GM21381 (cell line): ENCODE measurements at regions not wholly inside any gene's neighbourhood (a gene's known extent, or its start where the extent isn't known, plus 50 kb on each side); places are given as distances from the start of the nearest gene placed in this dataset.

ENCODE experiments used
- ATAC-seq: cut with Tn5 transposase; IDR thresholded peaks from one replicate; pipeline ENCODE4 v1.9.1; 2021; ENCODE audit warnings: mild to moderate bottlenecking, moderate library complexity; ENCODE audit not compliant: unreplicated experiment

GRCh38 chr2:109070290-109070689 lies 58.7 kb upstream of the SH3RF3 start:
- no peak for ATAC-seq

DNA sequence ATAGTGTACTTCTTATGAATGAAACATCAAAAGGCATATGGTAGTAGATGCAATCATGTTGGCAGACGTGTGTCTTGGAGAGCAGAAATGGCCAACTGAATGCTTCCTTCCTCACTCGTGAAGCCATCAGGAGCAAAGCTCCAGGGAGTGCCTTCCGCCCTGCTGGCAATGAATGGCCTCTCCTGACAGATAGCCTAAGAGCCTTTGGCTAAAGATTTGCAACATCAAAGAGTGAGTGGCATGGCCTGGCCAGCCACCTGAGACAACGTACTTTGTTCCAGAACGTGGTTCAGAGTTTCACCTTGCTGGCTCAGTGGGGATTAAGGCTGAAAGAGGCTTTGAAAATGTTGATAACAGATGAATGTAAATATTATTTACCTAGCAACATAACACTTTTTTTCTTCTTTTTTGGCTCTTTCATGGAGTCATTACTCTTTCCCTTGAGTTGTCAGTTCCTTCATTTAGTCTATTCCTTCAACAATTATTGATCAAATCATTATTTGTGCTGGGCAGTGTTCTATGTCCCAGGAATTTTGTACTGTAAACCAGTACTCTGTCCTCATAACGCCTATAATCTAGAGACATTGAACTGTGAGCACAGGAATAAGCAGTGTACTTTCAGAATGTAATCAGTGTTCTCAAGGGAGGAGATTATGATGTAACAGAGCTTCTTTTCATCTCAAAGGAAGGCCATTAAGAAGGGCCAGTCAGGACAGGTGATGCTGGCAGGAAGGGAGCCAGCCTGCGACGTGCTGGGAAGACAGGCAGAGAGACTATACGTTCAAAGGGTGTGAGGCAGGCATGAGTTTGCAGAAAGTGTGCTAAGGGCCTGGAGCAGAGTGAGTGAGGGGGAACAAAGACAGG lies 59.4 kb upstream of the SH3RF3 start:
- ATAC-seq: no peak

GRCh38 chr2:109068811-109069210 lies 60.2 kb upstream of the SH3RF3 start:
- ATAC-seq: no peak

- ATAC-seq: no peak
These were observed 61.3 kb upstream of the SH3RF3 start for GRCh38 chr2:109067631-109068125.

GRCh38 chr2:109066917-109067597 lies 61.9 kb upstream of the SH3RF3 start:
- no peak for ATAC-seq

DNA sequence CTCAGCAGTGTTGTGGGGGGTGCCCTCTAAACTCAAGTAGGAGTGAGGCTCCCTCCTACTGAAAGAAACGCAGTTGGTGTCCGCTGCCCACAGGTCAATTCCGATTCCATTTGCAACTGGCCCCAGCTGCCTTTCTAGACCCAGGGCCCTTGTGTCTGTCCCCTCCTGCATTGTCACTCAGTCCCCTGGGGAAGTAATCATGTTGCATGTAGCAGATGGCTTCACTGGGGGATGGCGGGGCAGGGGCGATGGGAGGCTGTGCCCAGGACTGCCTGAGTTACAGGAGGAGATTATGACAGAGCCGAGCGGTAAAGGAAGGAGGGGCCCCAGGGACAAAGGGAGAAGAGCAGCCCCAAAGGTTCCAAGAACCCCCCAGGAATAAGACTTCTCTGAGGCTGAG lies 62.5 kb upstream of the SH3RF3 start:
- ATAC-seq: no peak

DNA sequence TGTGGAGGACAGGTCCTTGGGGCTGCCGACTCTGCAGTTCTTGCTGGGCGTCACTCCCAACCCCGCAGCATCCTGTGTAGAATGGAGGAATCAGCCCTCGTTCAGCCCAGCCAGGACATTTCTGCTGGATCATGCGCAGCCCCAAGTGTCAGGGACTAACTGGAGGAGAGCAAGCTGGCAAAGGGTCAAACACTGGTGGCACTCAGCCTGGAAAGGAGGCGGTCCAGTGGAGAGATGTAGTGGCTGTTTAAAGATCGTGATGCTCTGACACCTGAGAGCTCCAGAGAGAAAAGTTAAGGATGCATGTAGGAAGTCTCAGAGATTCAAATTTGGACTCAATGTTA lies 63.6 kb upstream of the SH3RF3 start:
- ATAC-seq: no peak

DNA sequence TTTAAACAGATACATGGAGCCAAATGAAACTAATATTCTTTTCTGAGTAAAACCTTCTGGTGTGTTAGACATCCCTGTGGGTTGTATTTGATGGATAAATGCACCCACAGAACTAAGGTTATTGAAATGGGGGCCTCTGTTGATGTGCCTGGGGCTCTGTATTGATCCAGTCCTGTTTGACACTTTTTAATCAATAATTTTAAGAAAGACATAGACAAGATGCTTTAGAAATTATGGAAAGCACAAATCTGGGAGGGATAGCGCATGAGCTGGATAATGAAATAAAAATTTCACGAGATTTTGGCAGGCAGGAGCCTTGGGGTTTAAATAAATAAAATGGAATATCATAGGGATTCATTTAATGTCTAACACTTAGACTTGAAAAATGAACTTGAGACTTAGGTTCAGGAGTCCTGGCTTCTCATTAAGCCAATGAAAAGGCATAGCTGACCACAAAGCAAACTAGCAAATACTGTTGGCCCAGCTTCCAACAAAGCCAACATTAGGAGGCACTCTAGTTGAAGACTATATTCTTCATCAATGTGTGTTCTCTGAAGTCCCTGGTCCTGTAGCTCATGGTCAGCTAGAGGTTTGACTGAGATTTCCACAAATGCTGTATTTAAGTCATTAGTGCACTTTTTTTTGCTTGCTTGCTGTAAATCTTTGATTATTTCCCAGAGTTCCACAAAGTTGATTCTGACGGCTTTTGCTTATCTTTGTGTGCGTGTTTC lies 64.2 kb upstream of the SH3RF3 start:
- no peak for ATAC-seq

DNA sequence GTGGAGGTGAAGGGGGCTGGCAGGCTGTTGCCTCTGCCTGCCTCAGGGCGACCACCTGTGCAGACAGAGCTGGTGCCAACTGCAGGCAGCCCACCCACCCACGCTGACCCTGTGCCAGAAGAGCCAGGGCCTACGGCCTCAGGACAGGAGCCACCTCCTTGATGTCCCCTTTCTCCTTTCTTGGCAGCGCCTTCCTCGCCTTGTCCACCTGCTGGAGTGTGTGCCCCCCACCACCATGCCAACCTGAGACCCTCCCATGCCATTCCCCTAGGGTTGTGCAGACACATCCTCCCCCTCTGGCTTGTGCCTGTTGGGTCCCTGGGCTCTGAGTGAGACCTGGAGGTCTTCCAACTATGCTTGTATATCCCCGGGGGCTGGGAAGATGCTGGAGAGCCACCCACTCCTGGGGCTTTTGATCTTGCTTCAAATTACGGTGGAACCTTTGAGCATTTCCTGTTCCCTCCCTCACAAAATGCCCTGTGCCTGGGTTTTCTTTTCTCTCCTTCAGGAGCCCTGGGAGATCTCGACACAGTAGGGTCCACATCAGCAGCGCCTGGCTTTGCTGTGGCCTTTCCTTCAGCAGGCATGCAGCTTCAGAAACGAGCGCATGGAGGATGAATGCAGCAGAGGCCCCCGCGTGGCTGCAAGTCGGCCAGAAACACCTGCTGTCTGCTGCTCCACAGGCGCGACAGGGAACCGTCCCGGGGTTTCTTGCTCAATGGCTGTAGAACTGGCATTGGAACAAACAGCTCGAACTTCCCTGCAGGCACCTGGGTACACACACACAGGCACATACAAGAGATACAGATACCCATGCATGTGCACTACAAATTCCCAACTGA lies 65.9 kb upstream of the SH3RF3 start:
- ATAC-seq: no peak

GRCh38 chr2:109062145-109062858 lies 66.7 kb upstream of the SH3RF3 start:
- ATAC-seq: no peak

DNA sequence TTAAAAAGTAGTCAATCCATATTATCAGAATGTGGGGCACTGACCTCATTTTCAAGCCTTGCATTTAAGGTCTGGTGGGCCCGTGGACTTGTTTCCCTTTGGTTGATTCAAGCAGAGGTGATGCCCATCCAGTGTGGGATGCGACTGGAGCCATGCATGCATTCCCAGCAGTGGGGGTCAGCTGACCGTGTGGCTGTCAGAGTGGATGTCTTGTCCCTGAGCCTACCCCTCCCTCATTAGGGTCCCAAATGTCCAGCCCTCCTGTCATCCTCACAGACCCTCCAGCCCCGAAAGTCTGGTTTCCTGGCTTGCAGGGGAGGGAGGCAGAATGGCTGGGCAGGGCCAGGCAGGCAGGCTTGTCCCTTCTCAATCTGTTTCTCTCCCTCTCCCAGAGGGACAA lies 67.3 kb upstream of the SH3RF3 start:
- no peak for ATAC-seq

DNA sequence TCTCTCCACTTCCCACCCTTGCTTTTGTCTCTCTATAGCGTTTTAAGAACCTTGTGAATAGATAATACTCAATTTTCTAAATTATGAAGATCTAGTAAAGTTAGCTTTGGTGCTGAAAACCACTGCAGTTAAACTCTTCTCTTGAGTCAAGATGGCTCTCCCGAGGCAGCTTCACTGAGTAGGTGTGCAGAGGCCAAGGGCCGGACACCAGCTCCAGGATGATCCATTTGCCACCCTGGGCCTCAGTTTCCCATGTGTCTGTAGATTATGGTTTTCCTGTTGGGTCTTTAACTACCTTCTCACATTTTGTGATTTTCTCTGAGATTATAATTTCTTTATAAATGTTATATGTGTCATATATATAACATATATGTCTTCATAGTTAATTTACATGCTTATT lies 68.5 kb upstream of the SH3RF3 start:
- no peak for ATAC-seq

DNA sequence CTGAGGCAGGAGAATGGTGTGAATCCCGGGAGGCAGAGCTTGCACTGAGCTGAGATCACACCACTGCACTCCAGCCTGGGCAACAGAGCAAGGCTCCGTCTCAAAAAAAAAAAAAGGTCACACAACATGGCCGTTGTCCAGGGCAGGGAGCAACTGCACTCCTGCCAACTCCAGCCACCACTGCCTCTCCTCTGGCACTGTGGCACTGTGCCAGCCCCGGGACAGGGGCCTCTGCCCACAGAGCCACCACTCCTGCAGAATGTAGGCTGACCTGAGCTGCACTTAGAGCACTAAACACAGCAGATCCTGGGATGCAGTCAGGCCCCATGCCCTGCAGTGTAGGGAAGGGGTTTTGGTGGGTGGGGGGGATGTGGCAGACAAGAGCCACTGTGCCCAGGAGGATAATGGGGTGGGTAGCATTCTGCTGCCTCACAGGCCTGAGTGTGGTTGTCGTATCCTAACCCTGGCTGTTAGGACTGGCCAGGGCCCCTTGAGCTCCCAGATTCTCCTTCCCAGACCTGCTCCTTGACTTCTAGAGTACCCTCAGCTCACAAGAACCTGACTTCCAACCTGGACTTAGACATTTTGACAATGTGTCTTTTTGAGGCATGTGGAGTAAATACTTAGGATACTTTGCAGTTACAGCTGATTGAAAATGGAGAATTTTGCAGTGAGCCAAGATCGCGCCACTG lies 69.4 kb upstream of the SH3RF3 start:
- no peak for ATAC-seq

DNA sequence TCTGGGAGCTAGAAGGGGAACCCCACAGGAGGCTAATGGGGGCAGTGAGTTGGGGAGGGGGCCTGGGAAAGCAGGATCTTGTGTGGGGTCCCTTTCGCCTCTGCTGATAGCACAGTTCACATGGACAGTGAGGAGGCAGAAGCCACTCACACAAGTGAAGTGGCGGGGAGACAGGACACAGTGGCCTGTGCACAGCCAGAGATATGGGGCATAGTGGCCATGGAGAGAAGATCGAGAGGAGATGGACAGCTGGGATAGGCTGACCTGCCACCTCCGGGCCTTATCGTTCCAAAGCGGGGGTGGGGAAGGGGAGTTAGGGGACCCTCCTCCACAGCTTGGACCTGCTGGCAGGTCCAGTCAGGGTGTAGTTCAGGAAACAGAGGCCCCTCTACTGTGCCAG lies 69.8 kb upstream of the EDAR start:
- ATAC-seq: no peak

- ATAC-seq: no peak
These were observed 69.2 kb upstream of the EDAR start for GRCh38 chr2:109058191-109058632.

GRCh38 chr2:109057686-109058085 lies 68.7 kb upstream of the EDAR start:
- ATAC-seq: no peak

DNA sequence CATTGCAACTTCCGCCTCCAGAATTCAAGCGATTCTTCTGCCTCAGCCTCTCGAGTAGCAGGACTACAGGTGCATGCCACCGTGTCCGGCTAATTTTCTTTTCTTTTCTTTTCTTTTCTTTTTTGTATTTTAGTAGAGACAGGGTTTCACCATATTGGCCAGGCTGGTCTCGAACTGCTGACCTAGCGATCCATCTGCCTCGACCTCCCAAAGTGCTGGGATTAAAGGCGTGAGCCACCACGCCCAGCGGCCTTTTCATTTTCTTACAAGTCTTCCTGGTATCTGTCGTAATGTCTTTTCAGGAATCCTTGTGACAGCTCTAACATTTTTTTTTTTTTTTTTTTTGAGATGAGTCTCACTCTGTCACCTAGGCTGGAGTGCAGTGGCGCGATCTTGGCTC lies 66.4 kb upstream of the EDAR start:
- ATAC-seq: no peak

DNA sequence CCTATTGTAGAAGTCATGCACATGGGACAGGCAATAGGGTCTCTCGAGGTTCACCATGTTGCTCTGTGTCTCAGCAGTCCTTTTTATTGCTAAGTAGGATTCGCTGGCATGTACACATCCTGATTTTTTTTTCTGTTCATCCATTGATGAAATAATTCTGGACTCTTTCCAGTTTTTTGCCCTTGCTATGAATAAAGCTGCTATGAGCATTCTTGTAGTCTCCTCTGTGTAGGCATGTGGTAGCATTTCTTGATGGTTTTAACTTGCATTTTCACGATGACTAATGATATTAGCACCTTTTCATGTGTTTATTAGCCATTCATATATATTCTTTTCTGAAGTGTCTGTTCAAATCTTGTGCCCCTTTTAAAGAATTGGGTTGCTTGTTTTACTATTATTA lies 65.8 kb upstream of the EDAR start:
- no peak for ATAC-seq

DNA sequence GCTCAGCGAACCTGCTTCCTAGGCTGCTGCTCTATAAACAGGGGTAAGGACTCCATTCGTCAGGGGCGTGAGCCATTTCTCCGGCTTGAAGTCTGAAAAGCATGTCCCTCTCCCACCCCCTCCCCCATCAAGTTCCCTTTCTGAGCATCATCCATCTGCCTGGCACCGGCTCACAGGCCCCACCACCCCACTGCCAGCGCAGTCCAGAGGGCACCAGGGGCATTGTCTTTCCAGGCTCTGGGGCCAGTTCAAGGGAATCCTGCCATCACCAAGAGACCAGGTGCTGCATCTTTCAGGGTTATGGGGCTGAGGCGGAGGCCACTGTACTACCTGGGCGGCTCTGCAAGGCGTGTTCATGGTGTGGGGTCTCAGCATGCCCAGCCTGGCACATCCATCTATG lies 64.7 kb upstream of the EDAR start:
- no peak for ATAC-seq

DNA sequence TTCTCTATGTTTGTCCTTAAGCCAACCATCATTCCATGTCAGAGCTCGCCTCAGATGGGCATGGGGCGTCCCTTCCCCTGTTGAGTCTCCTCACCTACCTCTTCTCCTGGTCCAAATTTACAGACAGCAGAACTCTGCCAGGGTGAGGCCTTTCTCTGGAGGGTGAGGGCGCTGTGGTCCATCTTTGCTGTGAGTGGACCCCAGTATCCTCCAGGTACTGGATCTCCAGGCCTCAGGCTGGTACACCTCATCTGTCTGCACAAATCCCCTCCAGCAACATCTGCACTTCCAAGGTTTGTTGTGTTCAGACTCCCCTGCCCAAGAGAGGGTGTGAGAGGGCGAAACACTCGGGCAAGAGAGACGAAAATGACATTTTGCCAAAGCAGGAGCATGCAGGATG lies 63.9 kb upstream of the EDAR start:
- ATAC-seq: no peak
